Activated T-cell treated with anti-CD3 and anti-CD28 coated beads for 1 hour (primary cell): ENCODE measurements at regions not wholly inside any gene's neighbourhood (a gene's known extent, or its start where the extent isn't known, plus 50 kb on each side); places are given as distances from the start of the nearest gene placed in this dataset.
"Not testable (repeated sequence)": the region's sequence is repeated elsewhere in the genome, so short reads cannot be mapped to it uniquely, and the experiment has no call there.

Source experiments
- DNase-seq: peaks from one replicate; pipeline ENCODE4 v3.0.0-alpha.2; 2020; ENCODE audit warnings: low read depth

DNA sequence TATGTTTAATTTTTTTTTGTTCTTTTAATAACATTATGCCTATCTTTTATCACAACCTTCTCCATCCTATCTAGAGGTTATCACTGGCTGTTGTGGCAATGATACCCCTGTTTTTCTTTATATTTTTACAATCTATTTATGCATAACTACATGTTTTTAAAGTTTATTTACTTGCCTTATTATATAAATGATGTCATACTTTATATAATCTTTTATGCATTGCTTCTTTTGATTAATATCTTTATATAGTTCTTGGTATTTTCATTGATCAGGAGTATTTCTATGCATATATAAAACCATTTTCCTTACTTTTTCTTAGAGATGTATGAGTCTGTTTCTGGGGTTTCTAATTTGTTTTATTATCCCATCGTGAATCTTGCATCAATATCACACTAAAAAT lies 719.8 kb upstream of the RAG2 start:
- no peak for DNase-seq

DNA sequence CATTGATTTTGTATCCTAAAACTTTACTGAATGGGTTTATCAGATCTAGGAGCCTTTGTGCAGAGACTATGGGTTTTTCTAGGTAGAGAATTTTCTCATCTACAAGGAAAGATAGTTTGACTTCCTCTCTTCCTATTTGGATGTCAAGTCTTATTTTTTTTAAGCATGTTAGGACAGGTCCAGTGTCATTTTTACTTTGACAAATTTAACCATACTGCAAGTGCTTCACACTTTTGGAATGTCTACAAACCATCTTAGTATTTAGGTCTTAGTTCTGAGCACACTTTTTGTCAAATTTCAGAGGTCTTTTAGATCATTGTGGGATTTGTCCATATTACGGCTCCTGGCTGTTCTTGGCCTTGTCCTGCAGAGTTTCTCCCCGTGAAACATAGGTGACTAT lies 715.2 kb upstream of the RAG2 start:
- no peak for DNase-seq

DNA sequence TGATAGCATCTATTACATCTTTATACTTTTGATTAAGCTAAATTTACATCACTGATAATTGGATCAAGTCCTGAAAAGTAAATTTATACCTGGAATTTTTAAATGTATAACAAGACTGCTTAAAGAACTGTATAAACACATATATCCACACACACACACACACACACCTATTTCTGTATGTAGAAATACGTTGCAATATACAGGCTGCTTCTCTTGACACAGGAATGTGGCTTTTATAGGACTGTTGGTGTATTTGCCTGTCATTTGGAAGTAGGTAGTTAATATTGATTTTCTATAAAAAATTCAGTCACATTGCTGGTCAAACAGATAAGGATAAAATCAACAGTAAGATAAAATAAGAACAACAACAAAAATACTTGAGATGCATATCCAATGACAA lies 708.5 kb upstream of the RAG2 start:
- no peak for DNase-seq

GRCh38 chr11:37301405-37301804 lies 703.4 kb upstream of the RAG2 start:
- not testable (repeated sequence) for DNase-seq

- DNase-seq: no peak
Measured at GRCh38 chr11:37298173-37298572, 700.1 kb upstream of the RAG2 start.

- DNase-seq: no peak
Measured at GRCh38 chr11:37286890-37287289, 688.9 kb upstream of the RAG2 start.

GRCh38 chr11:37282367-37282766 lies 684.3 kb upstream of the RAG2 start:
- DNase-seq: no peak

DNA sequence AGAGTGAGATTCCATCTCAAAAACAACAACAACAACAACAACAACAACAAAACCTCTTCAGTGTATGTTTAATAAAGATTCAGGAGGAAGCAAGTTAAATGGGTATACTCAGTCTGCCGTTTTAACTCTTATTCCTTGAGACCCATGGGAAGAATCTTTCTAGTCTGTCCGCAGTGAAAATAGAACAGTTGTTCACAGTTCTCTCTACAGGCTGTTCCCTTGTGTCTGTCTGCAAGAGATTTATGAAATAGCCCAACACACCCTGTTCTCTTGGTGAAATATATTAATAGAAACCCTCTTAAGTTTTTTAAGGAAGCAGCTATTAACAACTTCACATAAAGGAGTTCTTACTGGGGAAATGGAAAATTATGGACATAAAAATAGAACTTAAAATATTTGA lies 682.2 kb upstream of the RAG2 start:
- no peak for DNase-seq

DNA sequence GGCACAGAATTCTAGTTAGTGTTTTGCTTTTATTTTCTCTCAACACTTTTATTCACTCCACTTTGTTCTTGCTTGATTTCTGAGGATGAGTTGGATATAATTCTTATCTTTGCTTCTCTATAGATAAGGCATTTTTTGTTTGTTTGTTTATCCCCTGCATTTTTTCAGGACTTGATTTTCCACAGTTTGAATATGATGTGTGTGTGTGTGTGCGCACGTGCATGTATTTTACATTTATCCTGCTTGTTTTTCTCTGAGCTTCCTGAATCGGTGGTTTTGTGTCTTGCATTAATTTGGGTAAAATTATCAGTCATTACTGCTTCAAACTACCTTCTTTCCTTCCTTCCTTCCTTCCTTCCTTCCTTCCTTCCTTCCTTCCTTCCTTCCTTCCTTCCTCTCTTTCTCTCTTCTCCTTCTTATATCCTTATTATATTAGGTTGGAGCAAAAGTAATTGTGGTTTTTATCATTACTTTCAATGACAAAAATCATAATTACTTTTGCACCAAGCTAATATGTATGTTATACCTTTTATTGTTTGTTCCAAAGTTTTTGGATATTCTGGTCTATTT lies 679.9 kb upstream of the RAG2 start:
- DNase-seq: no peak

DNA sequence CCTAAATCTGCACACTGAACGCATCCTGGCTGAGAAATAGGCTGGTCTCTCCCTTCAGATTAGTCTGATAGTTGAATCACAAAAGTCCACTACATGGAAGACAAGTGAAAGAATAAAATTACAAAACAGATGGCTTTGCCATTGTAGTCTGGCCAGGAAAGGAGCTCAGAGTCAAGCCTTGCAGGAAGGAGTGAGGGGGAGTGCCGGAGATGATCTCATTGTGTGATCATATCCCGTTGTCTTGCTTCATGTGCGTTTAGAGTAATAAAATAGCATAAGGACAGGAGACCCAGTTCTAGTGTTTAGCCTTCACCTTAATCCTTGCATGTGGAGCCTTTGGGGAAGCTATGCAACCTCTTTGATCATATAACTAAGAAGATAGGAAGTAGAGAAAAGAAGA lies 666.7 kb upstream of the RAG2 start:
- DNase-seq: no peak

GRCh38 chr11:37264060-37264459 lies 666.0 kb upstream of the RAG2 start:
- DNase-seq: no peak

- DNase-seq: not testable (repeated sequence)
Measured at GRCh38 chr11:37263467-37263866, 665.4 kb upstream of the RAG2 start.

GRCh38 chr11:37259734-37260133 lies 661.7 kb upstream of the RAG2 start:
- DNase-seq: no peak

- no peak for DNase-seq
Measured at GRCh38 chr11:37248145-37248544, 650.1 kb upstream of the RAG2 start.

- DNase-seq: not testable (repeated sequence)
Measured at GRCh38 chr11:37246092-37246491, 648.1 kb upstream of the RAG2 start.

DNA sequence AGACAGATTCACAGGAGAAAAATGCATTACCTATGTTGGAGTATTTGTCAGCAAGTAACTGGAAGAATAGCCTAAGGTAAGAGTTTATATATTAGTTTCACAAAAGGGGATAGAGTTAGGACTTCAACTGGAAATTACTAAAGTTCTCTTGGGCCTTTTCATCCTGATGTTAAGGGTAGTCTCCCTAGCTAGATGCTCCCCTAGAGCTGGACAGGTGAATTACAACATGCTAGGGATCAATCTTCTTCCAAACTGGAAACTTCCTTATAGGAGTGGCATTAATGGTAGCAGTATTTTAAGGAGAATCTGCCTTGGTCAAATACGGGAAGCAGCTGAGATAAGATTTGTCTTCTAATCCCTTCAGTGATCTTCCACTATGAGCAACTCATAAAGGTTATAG lies 632.8 kb upstream of the RAG2 start:
- DNase-seq: no peak

- no peak for DNase-seq
Measured at GRCh38 chr11:37223962-37224361, 625.9 kb upstream of the RAG2 start.

- no peak for DNase-seq
Measured at GRCh38 chr11:37203006-37203405, 605.0 kb upstream of the RAG2 start.

DNA sequence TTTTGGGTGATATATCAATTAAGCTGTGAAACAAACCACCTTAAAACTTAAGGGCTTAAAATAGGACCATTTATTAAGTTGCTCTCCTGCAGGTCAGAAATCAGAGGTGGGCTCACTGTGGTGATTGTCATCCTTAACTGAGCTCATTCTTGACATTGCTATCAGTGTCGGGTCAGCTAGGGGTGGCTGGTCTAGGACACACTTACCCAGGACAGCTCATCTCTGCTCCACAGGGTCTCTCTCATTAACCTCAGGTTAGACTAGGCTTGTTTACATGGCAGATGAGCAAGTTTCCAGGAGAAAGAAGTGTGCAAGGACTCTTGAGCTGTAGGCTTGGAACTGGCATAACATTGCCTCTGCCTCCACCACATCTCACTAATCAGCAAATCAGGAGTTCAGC lies 601.0 kb upstream of the RAG2 start:
- no peak for DNase-seq

GRCh38 chr11:37184326-37184725 lies 586.3 kb upstream of the RAG2 start:
- no peak for DNase-seq

DNA sequence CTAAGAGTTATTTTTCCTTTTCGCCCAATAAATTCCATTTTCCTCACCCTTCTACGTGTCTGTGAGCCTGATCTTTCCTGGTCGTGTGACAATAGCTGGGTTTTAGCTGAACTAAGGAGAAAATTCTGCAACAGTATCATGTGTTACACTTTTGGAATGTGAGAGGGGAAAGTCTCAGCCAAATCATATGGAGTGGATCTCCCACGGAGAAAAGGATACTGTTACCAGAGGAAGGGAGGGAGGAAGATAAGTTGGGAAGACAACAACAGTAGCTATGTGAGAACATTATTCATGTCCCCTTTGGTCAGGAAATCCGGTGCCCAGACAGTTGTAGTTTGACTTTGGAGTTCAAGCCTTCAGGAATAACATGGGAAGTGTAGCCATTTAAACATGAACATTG lies 584.0 kb upstream of the RAG2 start:
- DNase-seq: no peak

DNA sequence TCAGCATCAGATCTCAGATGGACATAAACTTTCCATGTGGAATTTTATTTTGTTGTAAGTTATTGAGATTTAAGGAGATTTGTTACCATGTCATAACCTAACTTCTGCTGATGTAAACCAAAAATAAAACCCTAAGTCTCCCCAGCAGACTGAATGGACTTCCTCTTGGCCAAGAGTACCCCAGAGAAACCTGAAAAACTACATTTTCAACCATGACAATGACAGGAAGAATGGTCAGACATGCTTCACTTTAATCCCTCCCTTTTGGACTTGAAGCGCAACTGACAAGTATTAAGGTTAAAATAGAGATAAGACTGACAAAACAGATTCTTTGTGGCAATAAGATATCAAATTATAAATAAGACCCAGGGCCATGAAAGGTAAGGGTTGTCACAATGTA lies 579.7 kb upstream of the RAG2 start:
- DNase-seq: no peak

DNA sequence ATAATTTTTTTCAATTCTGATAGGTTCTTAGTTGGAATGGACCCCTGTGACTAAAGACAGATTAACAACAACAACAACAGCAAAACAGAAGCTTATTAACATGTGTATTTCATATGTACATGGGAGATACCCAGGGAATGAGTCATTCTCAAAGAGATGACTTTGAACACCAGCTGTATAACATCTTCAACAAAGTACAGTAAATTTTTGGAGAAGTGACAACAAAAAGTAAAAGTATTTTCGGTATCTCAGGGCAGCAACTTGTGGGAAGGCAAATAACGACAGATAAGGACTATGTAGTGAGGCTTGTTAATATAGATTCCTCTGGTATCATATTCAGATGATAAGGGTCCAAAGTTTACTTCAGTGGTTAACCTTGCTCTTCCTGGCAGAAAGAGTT lies 573.4 kb upstream of the RAG2 start:
- no peak for DNase-seq

- DNase-seq: no peak
Measured at GRCh38 chr11:37170311-37170710, 572.3 kb upstream of the RAG2 start.

DNA sequence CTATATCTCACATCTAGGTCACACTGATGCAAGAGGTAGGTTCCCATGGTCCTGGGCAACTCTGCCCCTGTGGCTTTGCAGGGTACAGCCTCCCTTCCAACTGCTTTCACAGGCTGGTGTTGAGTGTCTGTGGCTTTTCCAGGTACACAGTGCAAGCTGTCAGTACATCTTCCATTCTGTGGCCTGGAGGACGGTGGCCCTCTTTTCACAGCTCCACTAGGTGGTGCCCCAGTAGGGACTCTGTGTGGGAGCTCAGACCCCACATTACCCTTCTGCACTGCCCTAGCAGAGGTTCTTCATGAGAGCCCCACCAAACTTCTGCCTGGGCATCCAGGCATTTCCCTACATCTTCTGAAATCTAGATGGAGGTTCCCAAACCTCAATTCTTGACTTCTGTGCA lies 547.4 kb upstream of the RAG2 start:
- DNase-seq: not testable (repeated sequence)
